ENCODE measurements at regions not wholly inside any gene's neighbourhood (a gene's known extent, or its start where the extent isn't known, plus 50 kb on each side); places are given as distances from the start of the nearest gene placed in this dataset.

DNA sequence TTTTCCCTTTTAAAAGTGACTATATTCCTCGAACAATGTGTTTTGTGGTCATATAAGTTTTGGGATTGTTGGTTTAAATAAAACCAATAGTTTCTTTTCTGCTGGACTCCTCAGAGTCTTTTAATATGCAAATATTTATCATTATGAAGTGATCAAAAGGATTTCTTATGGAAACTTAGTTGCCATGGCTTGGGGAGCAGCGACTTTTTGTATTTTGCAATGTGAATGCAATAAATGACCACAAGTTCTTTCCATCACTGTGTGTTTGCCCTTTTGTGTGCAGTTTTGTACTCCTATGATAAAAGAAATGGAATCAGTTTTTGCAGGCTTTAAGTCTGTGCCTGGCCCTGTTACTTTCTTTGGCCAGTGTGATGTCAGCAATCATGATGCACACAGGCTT lies 68.5 kb upstream of the NUDT6 start (continued):
- TF ChIP-seq, protein P1, sequence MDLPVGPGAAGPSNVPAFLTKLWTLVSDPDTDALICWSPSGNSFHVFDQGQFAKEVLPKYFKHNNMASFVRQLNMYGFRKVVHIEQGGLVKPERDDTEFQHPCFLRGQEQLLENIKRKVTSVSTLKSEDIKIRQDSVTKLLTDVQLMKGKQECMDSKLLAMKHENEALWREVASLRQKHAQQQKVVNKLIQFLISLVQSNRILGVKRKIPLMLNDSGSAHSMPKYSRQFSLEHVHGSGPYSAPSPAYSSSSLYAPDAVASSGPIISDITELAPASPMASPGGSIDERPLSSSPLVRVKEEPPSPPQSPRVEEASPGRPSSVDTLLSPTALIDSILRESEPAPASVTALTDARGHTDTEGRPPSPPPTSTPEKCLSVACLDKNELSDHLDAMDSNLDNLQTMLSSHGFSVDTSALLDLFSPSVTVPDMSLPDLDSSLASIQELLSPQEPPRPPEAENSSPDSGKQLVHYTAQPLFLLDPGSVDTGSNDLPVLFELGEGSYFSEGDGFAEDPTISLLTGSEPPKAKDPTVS (IDR thresholded peaks at IDR 0.05; ENCODE audit: low read depth, low read length), result no peak
- no peak for TF ChIP-seq SIX5 (IDR thresholded peaks at IDR 0.05; ENCODE audit: low read depth, low read length, severe bottlenecking)
- no peak for TF ChIP-seq IRF4 (IDR thresholded peaks at IDR 0.05; ENCODE audit: low read depth, low read length)
- TF ChIP-seq RAD21 (IDR thresholded peaks at IDR 0.05; ENCODE audit: insufficient read depth, low read depth, low read length), result no peak
- TF ChIP-seq, protein P2, sequence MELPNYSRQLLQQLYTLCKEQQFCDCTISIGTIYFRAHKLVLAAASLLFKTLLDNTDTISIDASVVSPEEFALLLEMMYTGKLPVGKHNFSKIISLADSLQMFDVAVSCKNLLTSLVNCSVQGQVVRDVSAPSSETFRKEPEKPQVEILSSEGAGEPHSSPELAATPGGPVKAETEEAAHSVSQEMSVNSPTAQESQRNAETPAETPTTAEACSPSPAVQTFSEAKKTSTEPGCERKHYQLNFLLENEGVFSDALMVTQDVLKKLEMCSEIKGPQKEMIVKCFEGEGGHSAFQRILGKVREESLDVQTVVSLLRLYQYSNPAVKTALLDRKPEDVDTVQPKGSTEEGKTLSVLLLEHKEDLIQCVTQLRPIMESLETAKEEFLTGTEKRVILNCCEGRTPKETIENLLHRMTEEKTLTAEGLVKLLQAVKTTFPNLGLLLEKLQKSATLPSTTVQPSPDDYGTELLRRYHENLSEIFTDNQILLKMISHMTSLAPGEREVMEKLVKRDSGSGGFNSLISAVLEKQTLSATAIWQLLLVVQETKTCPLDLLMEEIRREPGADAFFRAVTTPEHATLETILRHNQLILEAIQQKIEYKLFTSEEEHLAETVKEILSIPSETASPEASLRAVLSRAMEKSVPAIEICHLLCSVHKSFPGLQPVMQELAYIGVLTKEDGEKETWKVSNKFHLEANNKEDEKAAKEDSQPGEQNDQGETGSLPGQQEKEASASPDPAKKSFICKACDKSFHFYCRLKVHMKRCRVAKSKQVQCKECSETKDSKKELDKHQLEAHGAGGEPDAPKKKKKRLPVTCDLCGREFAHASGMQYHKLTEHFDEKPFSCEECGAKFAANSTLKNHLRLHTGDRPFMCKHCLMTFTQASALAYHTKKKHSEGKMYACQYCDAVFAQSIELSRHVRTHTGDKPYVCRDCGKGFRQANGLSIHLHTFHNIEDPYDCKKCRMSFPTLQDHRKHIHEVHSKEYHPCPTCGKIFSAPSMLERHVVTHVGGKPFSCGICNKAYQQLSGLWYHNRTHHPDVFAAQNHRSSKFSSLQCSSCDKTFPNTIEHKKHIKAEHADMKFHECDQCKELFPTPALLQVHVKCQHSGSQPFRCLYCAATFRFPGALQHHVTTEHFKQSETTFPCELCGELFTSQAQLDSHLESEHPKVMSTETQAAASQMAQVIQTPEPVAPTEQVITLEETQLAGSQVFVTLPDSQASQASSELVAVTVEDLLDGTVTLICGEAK (IDR thresholded peaks at IDR 0.05; ENCODE audit: borderline replicate concordance), result no peak
- no peak for TF ChIP-seq WRNIP1 (IDR thresholded peaks at IDR 0.05; ENCODE audit: borderline replicate concordance, low read depth, low read length)
- TF ChIP-seq NRF1 (conservative IDR thresholded peaks at IDR 0.05; ENCODE audit: low read depth, low read length), result no peak

DNA sequence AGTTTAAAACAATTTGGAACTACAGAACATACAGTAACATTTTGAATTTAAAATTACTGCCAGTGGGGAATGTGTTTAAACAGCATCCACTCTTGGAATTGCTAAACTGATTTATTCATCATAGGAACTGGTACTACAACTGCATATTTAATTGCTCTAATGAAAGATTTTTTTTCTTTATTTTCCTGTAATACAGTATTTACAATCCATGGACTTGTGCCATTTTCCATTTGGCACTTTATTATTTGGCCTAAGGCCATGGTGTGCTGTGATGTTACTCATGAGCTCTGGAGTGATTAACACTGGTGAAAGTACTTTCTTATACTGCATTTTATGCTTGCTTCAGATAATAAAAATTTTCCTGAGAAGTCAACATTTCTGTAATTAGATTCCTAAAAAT lies 69.7 kb upstream of the NUDT6 start:
- RAD21 ChIA-PET (ENCODE audit: unreplicated experiment), result no interaction called here
- TF ChIP-seq SIN3A (IDR thresholded peaks at IDR 0.05; ENCODE audit: low read depth, low read length), result no peak
- TF ChIP-seq, protein P3, sequence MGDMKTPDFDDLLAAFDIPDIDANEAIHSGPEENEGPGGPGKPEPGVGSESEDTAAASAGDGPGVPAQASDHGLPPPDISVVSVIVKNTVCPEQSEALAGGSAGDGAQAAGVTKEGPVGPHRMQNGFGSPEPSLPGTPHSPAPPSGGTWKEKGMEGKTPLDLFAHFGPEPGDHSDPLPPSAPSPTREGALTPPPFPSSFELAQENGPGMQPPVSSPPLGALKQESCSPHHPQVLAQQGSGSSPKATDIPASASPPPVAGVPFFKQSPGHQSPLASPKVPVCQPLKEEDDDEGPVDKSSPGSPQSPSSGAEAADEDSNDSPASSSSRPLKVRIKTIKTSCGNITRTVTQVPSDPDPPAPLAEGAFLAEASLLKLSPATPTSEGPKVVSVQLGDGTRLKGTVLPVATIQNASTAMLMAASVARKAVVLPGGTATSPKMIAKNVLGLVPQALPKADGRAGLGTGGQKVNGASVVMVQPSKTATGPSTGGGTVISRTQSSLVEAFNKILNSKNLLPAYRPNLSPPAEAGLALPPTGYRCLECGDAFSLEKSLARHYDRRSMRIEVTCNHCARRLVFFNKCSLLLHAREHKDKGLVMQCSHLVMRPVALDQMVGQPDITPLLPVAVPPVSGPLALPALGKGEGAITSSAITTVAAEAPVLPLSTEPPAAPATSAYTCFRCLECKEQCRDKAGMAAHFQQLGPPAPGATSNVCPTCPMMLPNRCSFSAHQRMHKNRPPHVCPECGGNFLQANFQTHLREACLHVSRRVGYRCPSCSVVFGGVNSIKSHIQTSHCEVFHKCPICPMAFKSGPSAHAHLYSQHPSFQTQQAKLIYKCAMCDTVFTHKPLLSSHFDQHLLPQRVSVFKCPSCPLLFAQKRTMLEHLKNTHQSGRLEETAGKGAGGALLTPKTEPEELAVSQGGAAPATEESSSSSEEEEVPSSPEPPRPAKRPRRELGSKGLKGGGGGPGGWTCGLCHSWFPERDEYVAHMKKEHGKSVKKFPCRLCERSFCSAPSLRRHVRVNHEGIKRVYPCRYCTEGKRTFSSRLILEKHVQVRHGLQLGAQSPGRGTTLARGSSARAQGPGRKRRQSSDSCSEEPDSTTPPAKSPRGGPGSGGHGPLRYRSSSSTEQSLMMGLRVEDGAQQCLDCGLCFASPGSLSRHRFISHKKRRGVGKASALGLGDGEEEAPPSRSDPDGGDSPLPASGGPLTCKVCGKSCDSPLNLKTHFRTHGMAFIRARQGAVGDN (IDR thresholded peaks at IDR 0.05), result no peak
- TF ChIP-seq CHD1 (IDR thresholded peaks at IDR 0.05; ENCODE audit: low read depth, low read length), result no peak
- TF ChIP-seq, protein P4, sequence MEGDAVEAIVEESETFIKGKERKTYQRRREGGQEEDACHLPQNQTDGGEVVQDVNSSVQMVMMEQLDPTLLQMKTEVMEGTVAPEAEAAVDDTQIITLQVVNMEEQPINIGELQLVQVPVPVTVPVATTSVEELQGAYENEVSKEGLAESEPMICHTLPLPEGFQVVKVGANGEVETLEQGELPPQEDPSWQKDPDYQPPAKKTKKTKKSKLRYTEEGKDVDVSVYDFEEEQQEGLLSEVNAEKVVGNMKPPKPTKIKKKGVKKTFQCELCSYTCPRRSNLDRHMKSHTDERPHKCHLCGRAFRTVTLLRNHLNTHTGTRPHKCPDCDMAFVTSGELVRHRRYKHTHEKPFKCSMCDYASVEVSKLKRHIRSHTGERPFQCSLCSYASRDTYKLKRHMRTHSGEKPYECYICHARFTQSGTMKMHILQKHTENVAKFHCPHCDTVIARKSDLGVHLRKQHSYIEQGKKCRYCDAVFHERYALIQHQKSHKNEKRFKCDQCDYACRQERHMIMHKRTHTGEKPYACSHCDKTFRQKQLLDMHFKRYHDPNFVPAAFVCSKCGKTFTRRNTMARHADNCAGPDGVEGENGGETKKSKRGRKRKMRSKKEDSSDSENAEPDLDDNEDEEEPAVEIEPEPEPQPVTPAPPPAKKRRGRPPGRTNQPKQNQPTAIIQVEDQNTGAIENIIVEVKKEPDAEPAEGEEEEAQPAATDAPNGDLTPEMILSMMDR (IDR thresholded peaks at IDR 0.05 in 2 of 3, conservative IDR thresholded peaks at IDR 0.05 in 1 of 3; ENCODE audit: control insufficient read depth in 2 of 3, extremely low read depth in 1 of 3, insufficient read depth in 1 of 3, low read depth in 3 of 3, low read length in 3 of 3), result no peak
- no peak for TF ChIP-seq ZNF622 (IDR thresholded peaks at IDR 0.05)
- TF ChIP-seq CHD2 (IDR thresholded peaks at IDR 0.05; ENCODE audit: borderline replicate concordance, low read depth, low read length), result no peak

More for the DNA sequence above, 69.7 kb upstream of the NUDT6 start:
- H4K20me1 ChIP-seq (ENCODE audit: control insufficient read depth, insufficient read depth), result no peaks in the 10 kb centered on the region
- H3K79me2 ChIP-seq (ENCODE audit: control insufficient read depth, insufficient read depth, low read length), result no peaks in the 10 kb centered on the region
- ChIA-PET CTCF (no interaction called here), SMC1A (ENCODE audit: uncharacterized antibody, unreplicated experiment) (no interaction called here), POLR2A (no interaction called here)
- ATAC-seq, result no peak
- H3K4me2 ChIP-seq (ENCODE audit: control insufficient read depth, insufficient read depth), result no peak overlapping the region
- no peaks in the 10 kb centered on the region; a peak in 1 of 4 replicates for H3K36me3 ChIP-seq (ENCODE audit: control insufficient read depth in 2 of 2, insufficient read depth in 2 of 2, low read length in 1 of 2)
- no peak for FAIRE-seq
- no peaks in the 10 kb centered on the region for H3K27me3 ChIP-seq (replicated peaks in 1 of 2; ENCODE audit: control insufficient read depth in 2 of 2, insufficient read depth in 2 of 2, low read length in 1 of 2)
- H3K9me3 ChIP-seq (replicated peaks; ENCODE audit: control insufficient read depth, insufficient read depth, low read length), result peaks cover 4% of the 10 kb centered on the region; the same call in 2 of the 3 replicates
- H2AFZ ChIP-seq (ENCODE audit: control insufficient read depth, low read depth, low read length), result no peak overlapping the region
- H3K27ac ChIP-seq (ENCODE audit: control insufficient read depth, insufficient read depth), result no peak overlapping the region
- no peak for DNase-seq (ENCODE audit: low read depth, low spot score)
- no TSS peak for BruUV-seq (replicated peaks)
- no peaks in the 10 kb centered on the region for H3K4me1 ChIP-seq (ENCODE audit: control insufficient read depth, insufficient read depth, low read length)
- intact Hi-C loops (cut with micrococcal nuclease; ENCODE audit: unreplicated experiment), result no loop called here
- no peak overlapping the region for H3K9ac ChIP-seq (ENCODE audit: control insufficient read depth, insufficient read depth, low read length)
- no peak overlapping the region for H3K4me3 ChIP-seq
- in situ Hi-C loops (cut with MboI), result no loop called here
